ENCODE measurements at regions not wholly inside any gene's neighbourhood (a gene's known extent, or its start where the extent isn't known, plus 50 kb on each side); places are given as distances from the start of the nearest gene placed in this dataset.

DNA sequence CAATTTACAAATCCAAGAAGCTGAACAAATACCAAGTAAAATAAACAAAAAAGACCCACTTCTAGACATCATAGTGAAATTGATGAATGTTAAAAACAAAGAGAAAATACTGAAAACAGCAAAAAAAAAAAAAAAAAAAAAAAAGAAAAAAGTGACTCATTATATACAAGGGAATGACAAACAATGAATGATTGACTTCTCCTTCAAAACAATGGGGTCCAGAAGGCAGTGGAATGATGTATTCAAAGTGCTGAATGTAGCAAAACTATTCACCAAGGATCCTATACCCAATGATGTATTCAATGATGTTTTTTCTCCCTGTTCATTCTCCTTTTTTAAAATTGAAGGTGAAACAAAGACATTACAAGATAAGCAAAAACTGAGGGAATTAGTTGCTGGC is 650.0 kb downstream of the UTRN start:
- no peaks in the 10 kb centered on the region for H3K27me3 ChIP-seq (ENCODE audit: control insufficient read depth, insufficient read depth, low read length)
- no peaks in the 10 kb centered on the region for H3K9me3 ChIP-seq (ENCODE audit: control insufficient read depth, insufficient read depth, low read length)
- no peaks in the 10 kb centered on the region for H3K4me1 ChIP-seq (ENCODE audit: control insufficient read depth, insufficient read depth, low read length)
- no peak overlapping the region for H3K4me3 ChIP-seq (ENCODE audit: low read depth, low read length)
- H3K27ac ChIP-seq (ENCODE audit: low read depth, low read length) = no peak overlapping the region
- no peaks in the 10 kb centered on the region for H3K36me3 ChIP-seq (ENCODE audit: control insufficient read depth, insufficient read depth, low read length)
- DNase-seq (ENCODE audit: low read depth in 4 of 6, low spot score in 6 of 6) = no peak

DNA sequence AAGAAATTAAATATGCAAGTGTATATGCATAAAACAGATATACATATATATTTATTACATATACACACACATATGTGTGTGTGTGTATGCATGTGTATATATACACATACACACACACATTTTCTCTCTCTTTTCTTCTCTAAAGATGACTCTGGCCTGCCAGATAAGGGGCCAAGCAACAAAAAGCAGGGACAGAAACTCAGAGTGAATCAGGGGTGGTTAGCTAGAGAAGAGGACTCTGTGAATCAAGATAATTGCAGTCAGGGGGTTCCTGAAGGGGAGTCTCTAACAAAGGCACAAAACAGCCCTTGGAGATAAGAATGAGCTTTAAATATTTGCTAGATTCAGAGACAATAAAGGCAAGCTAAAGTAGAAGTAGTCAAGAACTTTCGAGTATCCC is 650.5 kb downstream of the UTRN start:
- Histone ChIP-seq H3K4me3 (ENCODE audit: low read depth, low read length) (no peak overlapping the region), H3K4me1 (ENCODE audit: control insufficient read depth, insufficient read depth, low read length) (no peaks in the 10 kb centered on the region), H3K27ac (ENCODE audit: low read depth, low read length) (no peak overlapping the region), H3K27me3 (ENCODE audit: control insufficient read depth, insufficient read depth, low read length) (no peaks in the 10 kb centered on the region), H3K9me3 (ENCODE audit: control insufficient read depth, insufficient read depth, low read length) (no peaks in the 10 kb centered on the region), H3K36me3 (ENCODE audit: control insufficient read depth, insufficient read depth, low read length) (no peaks in the 10 kb centered on the region)
- no CpG with 5 or more reads among the region's 1 CpG for WGBS (ENCODE audit: insufficient coverage)
- no peak for DNase-seq (ENCODE audit: low read depth in 4 of 6, low spot score in 6 of 6)

DNA sequence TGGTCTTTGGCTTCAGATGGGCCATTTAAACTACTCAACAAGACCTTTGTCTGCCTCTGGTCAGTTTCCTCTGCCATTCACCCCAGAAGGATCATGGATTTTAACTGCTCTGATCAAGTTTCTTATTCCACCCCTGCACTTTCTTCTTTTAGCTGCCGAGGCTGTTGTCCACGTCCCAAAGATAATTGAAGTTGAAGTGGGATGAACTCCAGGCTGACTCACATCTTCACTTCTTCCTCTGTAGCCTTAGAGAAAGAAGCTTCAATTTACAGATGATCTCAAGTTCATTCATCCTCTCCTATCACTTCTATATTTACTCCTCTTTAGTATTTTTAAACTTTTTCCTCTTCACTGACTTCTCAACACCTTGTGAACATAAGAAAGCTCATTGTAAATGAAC is 651.6 kb downstream of the UTRN start:
- no peak overlapping the region for H3K4me3 ChIP-seq (ENCODE audit: low read depth, low read length)
- no peaks in the 10 kb centered on the region for H3K9me3 ChIP-seq (ENCODE audit: control insufficient read depth, insufficient read depth, low read length)
- H3K27ac ChIP-seq (ENCODE audit: low read depth, low read length) = no peak overlapping the region
- no peak for DNase-seq (ENCODE audit: low read depth in 4 of 6, low spot score in 6 of 6)
- no peaks in the 10 kb centered on the region for H3K27me3 ChIP-seq (ENCODE audit: control insufficient read depth, insufficient read depth, low read length)
- no CpG with 5 or more reads among the region's 2 CpGs for WGBS (ENCODE audit: insufficient coverage)
- H3K36me3 ChIP-seq (ENCODE audit: control insufficient read depth, insufficient read depth, low read length) = no peaks in the 10 kb centered on the region
- no peaks in the 10 kb centered on the region for H3K4me1 ChIP-seq (ENCODE audit: control insufficient read depth, insufficient read depth, low read length)

DNA sequence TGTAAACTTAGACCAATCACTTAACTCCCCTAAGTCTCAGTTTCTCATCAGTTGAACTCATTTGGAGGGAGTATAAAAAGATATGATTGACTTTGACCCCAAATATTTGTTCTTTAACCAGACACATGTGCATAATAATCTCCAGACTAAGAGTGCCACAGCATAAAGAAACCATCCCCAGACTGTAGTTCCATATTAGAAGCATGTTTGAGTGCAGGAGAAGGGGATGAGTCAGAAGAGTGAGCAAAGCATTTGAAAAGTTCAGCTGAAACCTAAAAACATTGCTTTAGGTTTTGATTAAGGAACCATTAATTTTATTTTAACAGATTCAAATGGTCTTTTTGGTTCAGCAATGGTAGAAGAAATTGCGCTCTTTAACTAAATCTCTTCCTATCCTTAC is 654.8 kb downstream of the UTRN start:
- H3K27me3 ChIP-seq (ENCODE audit: control insufficient read depth, insufficient read depth, low read length) = no peaks in the 10 kb centered on the region
- no peaks in the 10 kb centered on the region for H3K4me1 ChIP-seq (ENCODE audit: control insufficient read depth, insufficient read depth, low read length)
- H3K9me3 ChIP-seq (ENCODE audit: control insufficient read depth, insufficient read depth, low read length) = no peaks in the 10 kb centered on the region
- no peak for DNase-seq (ENCODE audit: low read depth in 4 of 6, low spot score in 6 of 6)
- WGBS (ENCODE audit: insufficient coverage) = no CpG with 5 or more reads among the region's 1 CpG
- no peaks in the 10 kb centered on the region for H3K36me3 ChIP-seq (ENCODE audit: control insufficient read depth, insufficient read depth, low read length)
- H3K27ac ChIP-seq (ENCODE audit: low read depth, low read length) = no peak overlapping the region
- no peak overlapping the region for H3K4me3 ChIP-seq (ENCODE audit: low read depth, low read length)

DNA sequence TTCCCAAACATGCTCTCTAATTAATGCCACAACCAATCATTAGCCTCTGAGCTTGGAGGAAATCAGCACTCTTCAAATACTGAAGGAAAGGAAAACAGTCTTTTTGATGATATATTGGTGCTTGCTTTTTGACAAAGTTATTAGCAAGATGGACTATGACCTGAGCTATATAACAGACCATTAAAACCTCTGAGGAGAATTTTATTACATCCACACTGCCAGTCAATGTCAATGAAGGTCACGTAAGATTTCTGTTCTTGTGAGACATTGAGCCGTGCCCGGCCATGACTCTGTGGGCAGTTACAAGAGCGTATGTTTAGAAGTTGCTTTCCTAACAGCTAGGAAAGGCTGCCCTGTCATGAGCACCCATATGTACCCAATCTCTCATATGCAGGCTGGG is 659.0 kb downstream of the UTRN start:
- Histone ChIP-seq H3K27ac (ENCODE audit: low read depth, low read length) (no peak overlapping the region), H3K27me3 (ENCODE audit: control insufficient read depth, insufficient read depth, low read length) (no peaks in the 10 kb centered on the region), H3K4me3 (ENCODE audit: low read depth, low read length) (no peak overlapping the region), H3K4me1 (ENCODE audit: control insufficient read depth, insufficient read depth, low read length) (no peaks in the 10 kb centered on the region), H3K36me3 (ENCODE audit: control insufficient read depth, insufficient read depth, low read length) (no peaks in the 10 kb centered on the region), H3K9me3 (ENCODE audit: control insufficient read depth, insufficient read depth, low read length) (no peaks in the 10 kb centered on the region)
- DNase-seq (ENCODE audit: low read depth in 4 of 6, low spot score in 6 of 6) = peak in 1 of 6 donors; percentile 5
- WGBS (ENCODE audit: insufficient coverage) = 80% methylated on average over 1 of the region's 4 CpGs

DNA sequence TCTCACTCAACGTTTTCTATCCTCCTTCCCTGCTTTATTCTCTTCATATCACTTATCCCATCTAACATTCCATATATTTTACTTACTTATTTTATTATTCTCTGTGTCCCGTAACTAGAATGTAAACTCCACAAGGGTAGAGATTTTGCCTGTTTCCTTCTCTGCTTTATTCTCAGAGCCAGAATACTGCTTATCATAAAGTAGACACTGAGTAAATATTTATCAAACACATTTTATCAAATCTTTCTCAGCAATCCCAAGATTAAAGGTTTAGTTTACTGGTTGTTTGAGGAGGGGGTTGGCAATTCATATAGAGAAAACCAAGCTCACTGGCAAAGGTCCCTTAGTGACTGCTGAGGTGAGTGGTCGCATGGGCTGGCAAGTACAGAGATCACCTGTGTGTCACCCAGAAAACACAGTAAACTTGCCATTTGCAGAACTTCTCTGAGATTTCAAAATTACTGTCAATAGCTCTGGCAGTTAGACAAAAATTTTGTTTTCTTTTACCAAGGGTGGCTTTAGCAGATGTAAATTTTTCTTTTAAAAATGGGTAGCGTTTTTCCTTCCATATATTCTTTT is 662.4 kb downstream of the UTRN start:
- Histone ChIP-seq H3K27ac (ENCODE audit: low read depth, low read length) (no peak overlapping the region), H3K27me3 (ENCODE audit: control insufficient read depth, insufficient read depth, low read length) (no peaks in the 10 kb centered on the region)

DNA sequence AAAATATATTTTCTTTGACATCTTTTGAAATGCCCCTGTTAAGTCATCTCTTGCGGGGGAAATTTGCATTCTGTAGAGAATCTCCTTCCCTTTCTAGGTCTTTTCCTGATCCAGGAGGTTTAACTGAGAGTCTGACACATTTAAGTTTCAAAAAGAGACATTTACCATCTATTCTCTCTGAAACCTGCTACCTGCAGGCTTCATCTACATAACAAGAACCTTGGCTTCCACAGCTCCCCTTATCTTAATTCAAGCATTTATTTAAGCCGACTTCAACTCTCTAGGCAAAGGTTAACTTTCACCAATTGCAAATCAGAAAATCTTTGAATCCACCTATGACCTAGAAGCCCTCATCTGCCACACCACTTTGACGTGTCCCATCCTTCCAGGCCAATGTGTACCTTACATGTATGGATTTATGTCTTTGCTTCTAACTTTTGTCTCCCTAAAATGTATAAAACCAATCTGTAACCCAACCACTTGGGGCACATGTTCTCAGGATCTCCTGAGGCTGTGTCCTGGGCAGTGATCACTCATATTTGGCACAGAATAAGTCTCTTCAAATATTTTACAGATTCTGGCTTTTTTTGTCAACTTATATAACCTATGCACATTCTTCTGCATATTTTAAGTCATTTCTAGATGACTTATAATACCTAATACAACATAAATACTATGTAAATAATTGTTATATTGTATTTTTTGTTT is 666.7 kb downstream of the UTRN start:
- no peaks in the 10 kb centered on the region for H3K27me3 ChIP-seq (ENCODE audit: control insufficient read depth, insufficient read depth, low read length)
- no peak overlapping the region for H3K4me3 ChIP-seq (ENCODE audit: low read depth, low read length)
- H3K36me3 ChIP-seq (ENCODE audit: control insufficient read depth, insufficient read depth, low read length) = no peaks in the 10 kb centered on the region
- H3K27ac ChIP-seq (ENCODE audit: low read depth, low read length) = no peak overlapping the region
- WGBS (ENCODE audit: insufficient coverage) = 27% methylated on average over 1 of the region's 3 CpGs
- H3K4me1 ChIP-seq (ENCODE audit: control insufficient read depth, insufficient read depth, low read length) = no peaks in the 10 kb centered on the region
- H3K9me3 ChIP-seq (ENCODE audit: control insufficient read depth, insufficient read depth, low read length) = no peaks in the 10 kb centered on the region
- DNase-seq (ENCODE audit: low read depth in 4 of 6, low spot score in 6 of 6) = no peak

More for the DNA sequence above, 662.4 kb downstream of the UTRN start:
- 100% methylated on average over 1 of the region's 4 CpGs for WGBS (ENCODE audit: insufficient coverage)
- H3K4me3 ChIP-seq (ENCODE audit: low read depth, low read length) = no peak overlapping the region
- no peak for DNase-seq (ENCODE audit: low read depth in 4 of 6, low spot score in 6 of 6)
- H3K9me3 ChIP-seq (ENCODE audit: control insufficient read depth, insufficient read depth, low read length) = no peaks in the 10 kb centered on the region
- no peaks in the 10 kb centered on the region for H3K36me3 ChIP-seq (ENCODE audit: control insufficient read depth, insufficient read depth, low read length)
- H3K4me1 ChIP-seq (ENCODE audit: control insufficient read depth, insufficient read depth, low read length) = no peaks in the 10 kb centered on the region

DNA sequence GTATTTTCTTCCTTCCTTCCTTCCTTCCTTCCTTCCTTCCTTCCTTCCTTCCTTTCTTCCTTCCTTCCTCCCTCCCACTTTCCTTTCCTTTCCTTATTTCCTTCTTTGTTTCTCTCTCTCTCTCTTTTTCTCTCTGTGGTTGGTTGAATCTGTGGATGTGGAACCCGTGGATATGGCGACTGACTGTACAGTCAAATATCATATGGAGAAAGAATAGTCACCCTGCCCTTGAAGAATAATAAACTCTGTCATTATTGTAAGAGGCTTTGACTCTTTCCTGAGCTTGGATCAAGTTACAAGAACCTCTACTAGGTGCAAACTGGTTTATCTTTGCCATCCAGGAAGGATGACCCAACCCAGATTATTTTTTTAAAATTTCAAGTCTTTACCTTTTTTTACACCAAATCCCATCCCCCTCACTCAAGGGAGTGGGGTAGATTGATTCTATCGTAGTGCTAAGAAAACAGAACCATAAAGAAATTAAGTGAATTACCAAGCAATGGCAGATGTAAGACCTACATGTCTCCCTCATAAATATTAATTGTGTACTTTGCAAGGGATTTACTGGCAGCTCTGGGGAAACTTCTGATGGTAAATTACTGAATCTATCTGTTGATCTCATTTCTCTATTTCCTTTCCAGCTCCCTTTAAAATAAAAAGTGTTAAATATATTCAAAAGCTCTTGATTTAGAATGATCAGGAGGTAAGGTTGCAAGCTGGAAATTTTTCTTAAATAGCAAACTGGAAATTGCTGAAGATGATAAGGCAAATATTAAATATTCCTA is 667.5 kb downstream of the UTRN start:
- no peaks in the 10 kb centered on the region for H3K4me1 ChIP-seq (ENCODE audit: control insufficient read depth, insufficient read depth, low read length)
- no peaks in the 10 kb centered on the region for H3K9me3 ChIP-seq (ENCODE audit: control insufficient read depth, insufficient read depth, low read length)
- no peak for DNase-seq (ENCODE audit: low read depth in 4 of 6, low spot score in 6 of 6)
- no peaks in the 10 kb centered on the region for H3K27me3 ChIP-seq (ENCODE audit: control insufficient read depth, insufficient read depth, low read length)
- no peaks in the 10 kb centered on the region for H3K36me3 ChIP-seq (ENCODE audit: control insufficient read depth, insufficient read depth, low read length)
- no peak overlapping the region for H3K27ac ChIP-seq (ENCODE audit: low read depth, low read length)
- no CpG with 5 or more reads among the region's 3 CpGs for WGBS (ENCODE audit: insufficient coverage)
- H3K4me3 ChIP-seq (ENCODE audit: low read depth, low read length) = no peak overlapping the region

DNA sequence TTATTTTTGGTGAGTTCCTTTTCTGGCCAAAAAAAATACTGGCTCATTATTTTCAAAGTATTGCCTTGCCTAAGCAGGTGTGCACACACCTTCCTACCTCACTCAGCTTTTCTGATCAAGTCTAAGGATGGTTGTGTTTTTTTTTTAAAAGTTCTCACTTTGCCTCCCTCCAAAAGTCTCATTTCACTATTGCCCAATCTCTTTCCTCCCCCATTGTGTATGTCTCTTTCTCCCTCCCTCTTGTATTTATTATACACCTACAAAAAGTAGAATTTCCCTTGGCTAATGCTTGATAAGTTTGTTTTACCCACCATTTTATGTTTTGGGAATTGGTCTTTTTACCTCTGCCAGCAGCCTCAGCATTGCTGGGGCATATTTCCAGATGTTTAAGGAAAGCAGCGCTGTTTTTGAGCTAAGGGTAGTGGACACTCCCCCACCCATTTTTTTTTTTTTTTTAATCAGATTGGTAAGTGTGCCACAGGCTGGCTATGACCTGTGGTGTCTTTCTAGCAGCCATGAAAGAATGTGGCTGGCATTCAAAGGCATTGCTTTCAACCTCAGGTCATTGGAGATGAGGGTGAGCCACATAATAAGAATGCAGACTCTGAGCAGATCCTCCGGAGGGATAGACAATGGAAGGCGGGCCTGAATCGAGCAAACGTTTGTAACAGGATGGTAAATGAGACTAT is 668.6 kb downstream of the UTRN start:
- no peaks in the 10 kb centered on the region for H3K36me3 ChIP-seq (ENCODE audit: control insufficient read depth, insufficient read depth, low read length)
- H3K9me3 ChIP-seq (ENCODE audit: control insufficient read depth, insufficient read depth, low read length) = no peaks in the 10 kb centered on the region
- no peaks in the 10 kb centered on the region for H3K4me1 ChIP-seq (ENCODE audit: control insufficient read depth, insufficient read depth, low read length)
- H3K4me3 ChIP-seq (ENCODE audit: low read depth, low read length) = no peak overlapping the region
- no peak overlapping the region for H3K27ac ChIP-seq (ENCODE audit: low read depth, low read length)
- no peaks in the 10 kb centered on the region for H3K27me3 ChIP-seq (ENCODE audit: control insufficient read depth, insufficient read depth, low read length)
- DNase-seq (ENCODE audit: low read depth in 4 of 6, low spot score in 6 of 6) = no peak
- WGBS (ENCODE audit: insufficient coverage) = 51% methylated on average over 4 of the region's 5 CpGs
